ENCODE measurements at regions not wholly inside any gene's neighbourhood (a gene's known extent, or its start where the extent isn't known, plus 50 kb on each side); places are given as distances from the start of the nearest gene placed in this dataset.

DNA sequence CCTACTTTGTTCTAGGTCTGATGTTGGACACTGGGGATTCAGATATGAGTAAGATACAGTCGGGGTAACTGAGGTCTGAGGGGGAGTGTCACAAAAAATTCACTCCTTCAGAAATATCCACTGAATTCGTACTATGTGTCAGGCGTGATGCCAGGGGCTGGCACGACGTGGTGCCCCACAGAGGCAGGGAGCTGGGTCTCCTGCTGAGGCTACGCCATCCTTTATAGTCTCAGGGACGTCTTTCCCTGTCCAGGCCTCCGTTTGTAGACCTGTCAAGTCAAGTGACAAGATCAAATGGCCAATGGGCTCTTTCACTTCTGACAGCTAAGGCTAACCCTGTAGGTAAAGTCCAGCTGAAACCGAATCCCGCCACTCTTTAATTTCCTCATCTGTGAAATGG lies 118.8 kb upstream of the SMIM23 start:
- TF ChIP-seq, protein P1, sequence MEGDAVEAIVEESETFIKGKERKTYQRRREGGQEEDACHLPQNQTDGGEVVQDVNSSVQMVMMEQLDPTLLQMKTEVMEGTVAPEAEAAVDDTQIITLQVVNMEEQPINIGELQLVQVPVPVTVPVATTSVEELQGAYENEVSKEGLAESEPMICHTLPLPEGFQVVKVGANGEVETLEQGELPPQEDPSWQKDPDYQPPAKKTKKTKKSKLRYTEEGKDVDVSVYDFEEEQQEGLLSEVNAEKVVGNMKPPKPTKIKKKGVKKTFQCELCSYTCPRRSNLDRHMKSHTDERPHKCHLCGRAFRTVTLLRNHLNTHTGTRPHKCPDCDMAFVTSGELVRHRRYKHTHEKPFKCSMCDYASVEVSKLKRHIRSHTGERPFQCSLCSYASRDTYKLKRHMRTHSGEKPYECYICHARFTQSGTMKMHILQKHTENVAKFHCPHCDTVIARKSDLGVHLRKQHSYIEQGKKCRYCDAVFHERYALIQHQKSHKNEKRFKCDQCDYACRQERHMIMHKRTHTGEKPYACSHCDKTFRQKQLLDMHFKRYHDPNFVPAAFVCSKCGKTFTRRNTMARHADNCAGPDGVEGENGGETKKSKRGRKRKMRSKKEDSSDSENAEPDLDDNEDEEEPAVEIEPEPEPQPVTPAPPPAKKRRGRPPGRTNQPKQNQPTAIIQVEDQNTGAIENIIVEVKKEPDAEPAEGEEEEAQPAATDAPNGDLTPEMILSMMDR (IDR thresholded peaks at IDR 0.05; ENCODE audit: insufficient read depth, low read length, poor library complexity, severe bottlenecking) = no peak
- TF ChIP-seq EZH2phosphoT487 (conservative IDR thresholded peaks at IDR 0.05; ENCODE audit: low read length) = no peak
